MG63 (cell line): ENCODE measurements at regions not wholly inside any gene's neighbourhood (a gene's known extent, or its start where the extent isn't known, plus 50 kb on each side); places are given as distances from the start of the nearest gene placed in this dataset.
A peak's percentile ranks its signal among the peaks of the same experiment; 100 is the strongest.

Experiments used
- DNase-seq: peaks from one replicate; pipeline ENCODE4 v3.0.0-alpha.2; 2020
- H3K27me3 ChIP-seq: fragments of 250-450 bp; sonication (Bioruptor Pico); 2 replicates; pipeline ENCODE4 v1.5.1; 2020; ENCODE audit warnings: mild to moderate bottlenecking, moderate library complexity
- H3K36me3 ChIP-seq: fragments of 250-450 bp; sonication (Bioruptor Pico); 2 replicates; pipeline ENCODE4 v1.5.1; 2020; ENCODE audit warnings: mild to moderate bottlenecking, moderate library complexity
- H3K4me3 ChIP-seq: fragments of 250-450 bp; sonication (Bioruptor Pico); 2 replicates; pipeline ENCODE4 v1.5.1; 2020; ENCODE audit warnings: mild to moderate bottlenecking, moderate library complexity
- H3K9me3 ChIP-seq: fragments of 250-450 bp; sonication (Bioruptor Pico); 2 replicates; pipeline ENCODE4 v1.5.1; 2020; ENCODE audit warnings: mild to moderate bottlenecking, moderate library complexity

DNA sequence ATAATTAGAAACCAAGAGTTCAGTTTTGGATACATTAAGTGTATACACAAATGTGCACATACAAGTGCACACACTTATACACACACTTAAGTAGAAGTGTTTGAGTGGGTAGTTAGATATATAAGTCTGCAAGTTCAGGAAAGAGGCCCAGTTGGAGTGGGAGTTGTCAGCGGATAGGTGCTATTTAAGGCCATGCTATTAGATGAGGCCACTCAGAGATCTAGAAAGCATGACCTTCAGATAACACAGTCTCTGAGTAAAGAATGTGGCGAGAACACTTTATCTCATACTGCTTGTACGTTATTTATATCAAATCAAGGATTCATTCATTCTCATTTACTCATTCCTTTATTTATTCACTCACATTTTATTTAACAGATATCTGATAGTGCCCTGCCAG, 206.2 kb downstream of the POSTN start:
- no peak overlapping the region for H3K4me3 ChIP-seq
- no peaks in the 10 kb centered on the region for H3K27me3 ChIP-seq
- DNase-seq, result no peak
- H3K36me3 ChIP-seq, result no peaks in the 10 kb centered on the region
- H3K9me3 ChIP-seq, result no peaks in the 10 kb centered on the region; the same call in 1 of the 2 replicates

DNA sequence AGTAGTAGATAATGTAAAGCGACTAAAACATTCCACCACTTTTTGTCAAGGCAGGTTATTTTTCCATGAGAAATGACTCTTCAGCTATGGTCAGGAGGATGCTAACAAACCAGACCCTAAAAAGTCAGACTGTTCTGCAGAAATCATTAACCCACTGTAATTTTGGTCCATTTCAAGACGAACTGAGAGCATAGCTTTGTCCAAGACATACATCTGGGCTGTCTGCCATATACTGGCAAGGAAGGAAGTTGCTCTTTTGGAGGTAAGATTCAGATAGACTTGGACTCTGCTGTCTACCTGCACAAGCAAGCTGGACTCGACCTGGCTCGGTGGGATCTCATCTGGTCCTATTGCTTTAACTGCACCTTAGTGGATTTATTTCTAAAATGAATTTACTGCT, 207.8 kb downstream of the POSTN start:
- DNase-seq, result no peak
- Histone ChIP-seq H3K27me3 (no peaks in the 10 kb centered on the region), H3K36me3 (no peaks in the 10 kb centered on the region), H3K4me3 (no peak overlapping the region), H3K9me3 (no peaks in the 10 kb centered on the region; the same call in 1 of the 2 replicates)

- peak; percentile 13 for DNase-seq
- H3K4me3 ChIP-seq, result no peak overlapping the region
- H3K27me3 ChIP-seq, result no peaks in the 10 kb centered on the region
- H3K36me3 ChIP-seq, result no peaks in the 10 kb centered on the region
- no peaks in the 10 kb centered on the region; the same call in 1 of the 2 replicates for H3K9me3 ChIP-seq
Measured at GRCh38 chr13:37385956-37386670, 212.5 kb downstream of the POSTN start.

DNA sequence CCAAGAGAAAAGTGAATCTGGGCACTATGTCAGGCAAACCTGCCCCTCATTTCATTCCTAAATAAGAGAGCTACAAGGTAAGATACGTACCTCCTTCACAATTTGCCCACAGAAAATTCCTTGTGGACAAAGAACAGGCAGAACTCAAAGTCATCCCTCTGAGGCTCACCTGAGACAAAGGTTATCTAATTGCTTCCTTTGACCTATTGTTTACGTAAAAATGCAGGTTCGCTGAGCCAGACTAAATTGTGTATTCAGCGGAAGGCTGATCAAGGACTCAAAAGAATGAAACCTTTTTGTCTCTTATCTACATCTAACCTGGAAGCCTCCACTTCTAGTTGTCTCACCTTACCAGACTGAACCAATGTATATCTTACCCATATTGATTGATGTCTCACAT, 213.3 kb downstream of the POSTN start:
- Histone ChIP-seq H3K27me3 (no peaks in the 10 kb centered on the region), H3K9me3 (no peaks in the 10 kb centered on the region; the same call in 1 of the 2 replicates), H3K36me3 (no peaks in the 10 kb centered on the region), H3K4me3 (no peak overlapping the region)
- DNase-seq, result no peak

- no peak for DNase-seq
- no peaks in the 10 kb centered on the region for H3K36me3 ChIP-seq
- H3K9me3 ChIP-seq, result no peaks in the 10 kb centered on the region; the same call in 1 of the 2 replicates
- H3K4me3 ChIP-seq, result no peak overlapping the region
- no peaks in the 10 kb centered on the region for H3K27me3 ChIP-seq
Measured at GRCh38 chr13:37383856-37384370, 214.7 kb downstream of the POSTN start.

DNA sequence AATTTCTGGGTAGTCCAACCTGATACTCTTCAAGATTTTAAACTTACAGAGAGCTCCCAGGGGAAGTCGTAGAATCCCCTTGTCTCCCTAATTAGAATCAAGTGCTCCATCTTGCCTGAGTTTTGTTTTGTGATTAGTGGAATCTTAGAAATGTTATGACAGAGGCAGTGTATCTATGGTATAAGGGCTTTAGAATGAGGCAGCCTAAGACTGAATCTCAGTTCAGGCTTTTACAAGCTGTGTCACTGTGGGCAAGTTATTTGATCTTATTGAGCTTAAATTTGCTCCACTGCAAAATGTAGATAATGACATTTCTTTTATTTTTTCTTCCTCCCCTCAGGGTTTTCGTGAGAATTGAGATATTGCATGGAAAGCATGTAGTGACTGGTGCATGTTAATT, 215.5 kb downstream of the POSTN start:
- no peak for DNase-seq

GRCh38 chr13:37382146-37382545, 216.4 kb downstream of the POSTN start:
- Histone ChIP-seq H3K4me3 (no peak overlapping the region), H3K9me3 (no peaks in the 10 kb centered on the region), H3K27me3 (no peaks in the 10 kb centered on the region), H3K36me3 (no peaks in the 10 kb centered on the region)
- no peak for DNase-seq

More for the DNA sequence above, 215.5 kb downstream of the POSTN start:
- H3K9me3 ChIP-seq, result no peaks in the 10 kb centered on the region; the same call in 1 of the 2 replicates
- no peaks in the 10 kb centered on the region for H3K36me3 ChIP-seq
- H3K4me3 ChIP-seq, result no peak overlapping the region
- H3K27me3 ChIP-seq, result no peaks in the 10 kb centered on the region

GRCh38 chr13:37381502-37381901, 217.1 kb downstream of the POSTN start:
- no peaks in the 10 kb centered on the region for H3K9me3 ChIP-seq
- no peak for DNase-seq
- H3K36me3 ChIP-seq, result no peaks in the 10 kb centered on the region
- H3K4me3 ChIP-seq, result no peak overlapping the region
- H3K27me3 ChIP-seq, result no peaks in the 10 kb centered on the region

GRCh38 chr13:37379841-37380240, 218.7 kb downstream of the POSTN start:
- no peak for DNase-seq
- Histone ChIP-seq H3K9me3 (no peaks in the 10 kb centered on the region), H3K4me3 (no peak overlapping the region), H3K36me3 (no peaks in the 10 kb centered on the region), H3K27me3 (no peaks in the 10 kb centered on the region)

DNA sequence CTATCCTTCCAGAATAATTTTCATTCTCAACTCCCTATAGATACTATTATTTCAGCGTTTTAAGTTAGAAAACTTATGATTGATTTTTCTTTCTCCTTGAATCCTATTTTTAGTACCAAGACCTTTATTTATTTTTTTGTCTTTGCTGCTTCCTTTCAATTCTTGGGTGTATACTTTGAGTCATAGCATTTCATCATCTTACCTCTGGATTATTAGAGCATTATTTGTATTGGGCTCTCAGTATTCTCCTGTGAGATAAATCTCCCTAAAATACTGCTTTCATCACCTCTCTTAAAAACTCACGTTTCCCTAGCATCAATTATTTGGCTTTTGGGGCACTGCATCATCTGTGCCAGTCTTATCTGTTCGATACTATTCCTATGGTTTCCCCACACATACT, 222.8 kb downstream of the POSTN start:
- no peak for DNase-seq
- Histone ChIP-seq H3K36me3 (no peaks in the 10 kb centered on the region), H3K27me3 (no peaks in the 10 kb centered on the region), H3K9me3 (no peaks in the 10 kb centered on the region), H3K4me3 (no peak overlapping the region)

GRCh38 chr13:37375071-37375470, 223.5 kb downstream of the POSTN start:
- Histone ChIP-seq H3K4me3 (no peak overlapping the region), H3K9me3 (no peaks in the 10 kb centered on the region), H3K27me3 (no peaks in the 10 kb centered on the region), H3K36me3 (no peaks in the 10 kb centered on the region)
- DNase-seq, result no peak

DNA sequence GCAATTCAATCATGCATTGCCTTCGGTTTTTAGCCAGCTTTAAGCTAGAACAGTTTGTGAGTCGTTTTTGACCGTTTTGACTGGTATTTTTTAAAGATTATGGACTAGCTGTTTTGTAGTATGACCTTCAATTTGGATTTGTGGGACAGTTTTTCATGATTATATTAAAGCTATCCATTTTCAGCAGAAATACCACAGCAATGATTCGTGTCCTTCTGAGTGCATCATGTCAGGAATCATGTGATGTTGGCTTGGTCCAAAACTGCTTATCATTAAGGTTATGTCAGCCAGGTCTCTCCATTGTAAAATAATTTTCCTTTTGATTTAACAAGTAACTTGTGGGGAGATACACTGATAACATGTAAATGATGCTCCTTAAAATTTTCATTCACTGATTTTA, 229.0 kb downstream of the POSTN start:
- Histone ChIP-seq H3K27me3 (no peaks in the 10 kb centered on the region), H3K36me3 (no peaks in the 10 kb centered on the region), H3K4me3 (no peak overlapping the region), H3K9me3 (no peaks in the 10 kb centered on the region)
- no peak for DNase-seq

DNA sequence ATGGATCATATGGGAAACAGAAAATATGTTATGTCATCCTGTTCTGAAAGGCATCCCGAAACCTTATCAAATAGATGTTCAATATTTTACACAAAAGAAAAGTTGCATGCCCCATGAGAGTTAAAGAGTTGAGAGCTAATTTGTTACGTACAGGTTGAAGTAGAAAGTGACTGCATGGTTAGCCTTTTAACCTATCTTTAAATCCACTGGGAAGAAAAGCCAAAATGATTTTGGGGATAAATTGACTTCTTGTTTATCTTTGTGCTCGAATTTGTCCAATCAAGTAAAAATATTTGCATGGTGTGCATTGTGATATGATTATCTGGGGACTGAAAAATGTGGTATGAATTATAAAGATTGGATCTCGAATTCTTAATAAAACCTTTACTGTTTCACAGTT, 230.1 kb downstream of the POSTN start:
- DNase-seq, result no peak
- Histone ChIP-seq H3K27me3 (no peaks in the 10 kb centered on the region), H3K36me3 (no peaks in the 10 kb centered on the region), H3K4me3 (no peak overlapping the region), H3K9me3 (no peaks in the 10 kb centered on the region)

- Histone ChIP-seq H3K36me3 (no peaks in the 10 kb centered on the region), H3K27me3 (no peaks in the 10 kb centered on the region), H3K4me3 (no peak overlapping the region), H3K9me3 (no peaks in the 10 kb centered on the region)
- DNase-seq, result no peak
Measured at GRCh38 chr13:37366044-37366770, 232.4 kb downstream of the POSTN start.

DNA sequence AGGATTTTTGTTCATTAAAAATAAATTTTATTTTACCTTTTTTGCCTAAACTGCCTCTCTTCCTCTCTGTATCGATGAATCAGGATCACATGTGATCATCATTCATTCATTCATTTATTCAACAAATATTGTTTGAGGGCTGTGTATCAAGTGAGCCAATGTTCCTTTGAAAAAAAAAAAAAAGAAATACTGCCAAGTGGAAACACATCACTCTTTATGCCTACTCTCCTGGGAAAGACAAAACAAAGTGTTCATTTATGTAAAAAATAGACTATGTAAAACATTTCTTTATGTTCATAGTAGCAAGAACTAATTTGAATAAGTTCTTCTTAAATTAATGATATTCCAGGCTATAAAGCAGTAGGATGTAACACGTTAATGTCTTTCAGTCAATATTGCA, 233.1 kb downstream of the POSTN start:
- DNase-seq, result no peak
- no peaks in the 10 kb centered on the region for H3K36me3 ChIP-seq
- no peaks in the 10 kb centered on the region for H3K9me3 ChIP-seq
- H3K27me3 ChIP-seq, result no peaks in the 10 kb centered on the region
- H3K4me3 ChIP-seq, result no peak overlapping the region

- Histone ChIP-seq H3K27me3 (no peaks in the 10 kb centered on the region), H3K4me3 (no peak overlapping the region), H3K9me3 (no peaks in the 10 kb centered on the region), H3K36me3 (no peaks in the 10 kb centered on the region)
- DNase-seq, result no peak
Measured at GRCh38 chr13:37364956-37365355, 233.6 kb downstream of the POSTN start.

DNA sequence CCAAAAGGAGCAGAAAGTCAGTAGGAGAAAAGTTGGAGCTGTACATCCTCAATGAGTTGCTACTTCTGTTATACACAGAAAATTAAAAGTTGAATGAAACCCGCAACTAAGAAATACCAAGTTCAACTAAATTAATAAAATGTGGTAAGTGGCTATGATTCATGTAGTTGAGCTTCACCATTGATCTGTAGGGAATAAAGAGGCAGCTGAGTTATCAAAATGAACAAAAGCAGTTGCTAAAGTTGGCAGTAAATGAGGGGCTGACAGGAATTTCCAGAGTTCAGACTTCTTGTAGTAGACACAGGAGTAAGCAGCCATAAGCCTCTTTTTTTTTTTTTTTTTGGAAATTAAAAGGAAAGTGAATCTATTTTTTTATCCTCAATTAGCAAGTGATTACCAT, 234.6 kb downstream of the POSTN start:
- no peaks in the 10 kb centered on the region for H3K9me3 ChIP-seq
- no peak for DNase-seq

DNA sequence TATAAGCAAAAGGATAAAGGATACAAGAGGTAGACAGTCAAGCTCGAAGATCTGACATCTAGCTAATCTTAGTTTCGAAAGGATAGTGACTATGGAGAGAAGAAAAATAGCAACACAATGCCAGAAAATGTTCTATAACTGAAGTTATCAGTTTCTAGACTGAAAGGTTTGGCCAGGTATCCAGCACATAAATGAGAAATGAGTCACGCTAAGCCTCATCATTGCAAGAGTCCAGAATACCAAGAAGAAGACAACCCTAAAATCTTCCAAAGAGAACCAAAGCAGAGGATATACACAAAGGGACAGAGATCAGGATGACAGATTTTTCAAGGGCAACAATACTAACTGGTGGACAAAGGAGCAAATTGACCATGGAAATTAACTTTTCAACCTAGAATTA, 237.0 kb downstream of the POSTN start:
- Histone ChIP-seq H3K4me3 (no peak overlapping the region), H3K9me3 (no peaks in the 10 kb centered on the region), H3K27me3 (no peaks in the 10 kb centered on the region), H3K36me3 (no peaks in the 10 kb centered on the region)
- no peak for DNase-seq

More for the DNA sequence above, 234.6 kb downstream of the POSTN start:
- no peak overlapping the region for H3K4me3 ChIP-seq
- no peaks in the 10 kb centered on the region for H3K36me3 ChIP-seq
- H3K27me3 ChIP-seq, result no peaks in the 10 kb centered on the region
